HL-60 (cell line): ENCODE measurements at regions not wholly inside any gene's neighbourhood (a gene's known extent, or its start where the extent isn't known, plus 50 kb on each side); places are given as distances from the start of the nearest gene placed in this dataset.

ENCODE experiments used
- DNase-seq, 2 experiments: peaks; one replicate each; pipeline ENCODE4 v3.0.0-alpha.2; 2010 to 2020; ENCODE audit warnings: low read depth in 1 of 2, low spot score in 1 of 2
- H3K27ac ChIP-seq: fragments of 250-450 bp; sonication (Bioruptor Pico); replicated peaks from 2 replicates; pipeline ENCODE4 v1.5.1; 2020; ENCODE audit warnings: mild to moderate bottlenecking, moderate library complexity
- H3K27me3 ChIP-seq: fragments of 250-450 bp; sonication (Bioruptor Pico); 2 replicates; pipeline ENCODE4 v1.5.1; 2021; ENCODE audit warnings: mild to moderate bottlenecking, moderate library complexity; ENCODE audit not compliant: insufficient read depth, poor library complexity, severe bottlenecking
- H3K4me3 ChIP-seq: replicated peaks from 2 replicates; pipeline ENCODE4 v1.5.1; 2011; ENCODE audit warnings: mild to moderate bottlenecking, control low read depth, low read length; ENCODE audit not compliant: insufficient read depth
- GABPA ChIP-seq: IDR thresholded peaks from 2 replicates; pipeline ENCODE4 v1.6.1; 2012; ENCODE audit warnings: low read depth
- POLR2AphosphoS5 ChIP-seq: IDR thresholded peaks from 2 replicates; pipeline ENCODE4 v1.6.1; 2012; ENCODE audit warnings: low read depth
- REST ChIP-seq: IDR thresholded peaks from 2 replicates; pipeline ENCODE4 v1.6.1; 2012; ENCODE audit warnings: low read depth; ENCODE audit not compliant: insufficient replicate concordance
- SPI1 ChIP-seq: IDR thresholded peaks from 2 replicates; pipeline ENCODE4 v1.6.1; 2012; ENCODE audit warnings: low read depth, mild to moderate bottlenecking, borderline replicate concordance
- TF ChIP-seq, protein P1 (sequence below): IDR thresholded peaks from one replicate; pipeline ENCODE4 v1.5.1; 2011; ENCODE audit warnings: low read length, control low read depth, inconsistent platforms; ENCODE audit not compliant: insufficient read depth

DNA sequence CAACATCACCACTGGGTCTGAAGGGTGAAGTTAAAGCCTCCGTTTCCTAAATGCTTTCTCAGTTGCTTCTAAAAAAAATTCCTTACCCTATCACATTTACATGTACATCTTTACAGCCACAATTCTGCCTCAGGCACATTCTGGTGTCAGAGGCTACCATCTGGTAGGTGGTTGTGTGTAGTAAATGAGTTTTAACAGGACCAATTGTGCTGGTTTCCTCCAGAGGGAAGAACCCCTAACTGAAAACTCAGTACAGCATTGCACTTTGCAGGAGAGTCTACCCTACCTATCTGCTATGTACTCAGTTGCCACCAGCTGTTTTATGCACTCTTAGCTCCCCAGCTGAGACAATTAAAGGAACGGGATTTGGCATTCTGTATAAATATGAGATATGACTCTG is 1576.5 kb downstream of the PCDH9 start:
- DNase-seq = no peak
- Histone ChIP-seq H3K27ac (no peak overlapping the region), H3K27me3 (no peaks in the 10 kb centered on the region), H3K4me3 (no peak overlapping the region)
- TF ChIP-seq, protein P1, sequence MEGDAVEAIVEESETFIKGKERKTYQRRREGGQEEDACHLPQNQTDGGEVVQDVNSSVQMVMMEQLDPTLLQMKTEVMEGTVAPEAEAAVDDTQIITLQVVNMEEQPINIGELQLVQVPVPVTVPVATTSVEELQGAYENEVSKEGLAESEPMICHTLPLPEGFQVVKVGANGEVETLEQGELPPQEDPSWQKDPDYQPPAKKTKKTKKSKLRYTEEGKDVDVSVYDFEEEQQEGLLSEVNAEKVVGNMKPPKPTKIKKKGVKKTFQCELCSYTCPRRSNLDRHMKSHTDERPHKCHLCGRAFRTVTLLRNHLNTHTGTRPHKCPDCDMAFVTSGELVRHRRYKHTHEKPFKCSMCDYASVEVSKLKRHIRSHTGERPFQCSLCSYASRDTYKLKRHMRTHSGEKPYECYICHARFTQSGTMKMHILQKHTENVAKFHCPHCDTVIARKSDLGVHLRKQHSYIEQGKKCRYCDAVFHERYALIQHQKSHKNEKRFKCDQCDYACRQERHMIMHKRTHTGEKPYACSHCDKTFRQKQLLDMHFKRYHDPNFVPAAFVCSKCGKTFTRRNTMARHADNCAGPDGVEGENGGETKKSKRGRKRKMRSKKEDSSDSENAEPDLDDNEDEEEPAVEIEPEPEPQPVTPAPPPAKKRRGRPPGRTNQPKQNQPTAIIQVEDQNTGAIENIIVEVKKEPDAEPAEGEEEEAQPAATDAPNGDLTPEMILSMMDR = no peak
- no peak for TF ChIP-seq SPI1
- no peak for TF ChIP-seq REST
- TF ChIP-seq GABPA = no peak
- TF ChIP-seq POLR2AphosphoS5 = no peak

- H3K27ac ChIP-seq = no peak overlapping the region
- H3K4me3 ChIP-seq = no peak overlapping the region
- TF ChIP-seq GABPA = no peak
- TF ChIP-seq SPI1 = no peak
- TF ChIP-seq, protein P1 = no peak
- no peak for TF ChIP-seq POLR2AphosphoS5
- TF ChIP-seq REST = no peak
- no peaks in the 10 kb centered on the region for H3K27me3 ChIP-seq
- DNase-seq = no peak
Observed at GRCh38 chr13:65650321-65650720, 1579.8 kb downstream of the PCDH9 start.

DNA sequence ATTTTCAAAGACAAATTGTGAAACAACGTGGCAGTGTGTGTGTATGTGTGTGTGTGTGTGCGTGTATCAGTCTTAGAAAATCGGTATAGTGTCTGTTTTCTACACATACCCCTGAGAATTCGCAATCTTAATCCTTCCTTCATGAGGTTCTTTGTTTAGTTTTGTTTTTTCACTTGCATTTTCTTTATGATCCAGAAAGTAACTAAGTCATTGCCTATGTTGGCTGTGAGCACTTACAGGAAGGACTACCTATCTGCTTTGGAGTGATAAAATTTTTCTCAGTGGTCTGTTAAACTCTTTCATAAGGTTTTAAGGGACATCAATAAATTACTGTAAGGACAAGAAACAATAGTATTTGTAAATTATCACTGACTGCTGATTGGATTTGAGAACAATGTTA is 1587.1 kb downstream of the PCDH9 start:
- H3K4me3 ChIP-seq = no peak overlapping the region
- TF ChIP-seq, protein P1 = no peak
- TF ChIP-seq SPI1 (no peak), GABPA (no peak), POLR2AphosphoS5 (no peak), REST (no peak)
- H3K27ac ChIP-seq = no peak overlapping the region
- DNase-seq = no peak
- H3K27me3 ChIP-seq = no peaks in the 10 kb centered on the region
